ENCODE measurements at regions not wholly inside any gene's neighbourhood (a gene's known extent, or its start where the extent isn't known, plus 50 kb on each side); places are given as distances from the start of the nearest gene placed in this dataset.
"Not testable (repeated sequence)": the region's sequence is repeated elsewhere in the genome, so short reads cannot be mapped to it uniquely, and the experiment has no call there.

DNA sequence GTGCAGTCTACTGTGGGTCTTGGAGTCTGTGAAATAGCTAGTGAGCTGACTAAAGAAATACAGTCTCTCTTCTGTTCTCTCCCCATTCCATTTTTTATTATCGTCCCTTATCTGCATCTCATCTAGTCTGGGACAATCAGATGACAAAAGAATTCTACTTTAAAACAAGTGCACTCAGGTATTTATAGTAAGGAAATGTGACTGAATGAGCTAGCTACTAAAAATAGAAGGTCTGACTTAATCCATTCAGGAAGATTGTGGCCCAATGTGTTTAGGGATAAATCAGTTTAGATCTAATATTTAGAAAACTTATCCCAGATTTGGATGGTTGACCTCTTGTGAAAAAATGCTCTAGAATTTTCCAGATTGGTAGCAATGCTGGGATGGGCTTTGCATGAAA lies 126.8 kb upstream of the NRXN3 start:
- no peaks in the 10 kb centered on the region for H3K27me3 ChIP-seq (ENCODE audit: control insufficient read depth, insufficient read depth, low read length)
- TF ChIP-seq, protein P1, sequence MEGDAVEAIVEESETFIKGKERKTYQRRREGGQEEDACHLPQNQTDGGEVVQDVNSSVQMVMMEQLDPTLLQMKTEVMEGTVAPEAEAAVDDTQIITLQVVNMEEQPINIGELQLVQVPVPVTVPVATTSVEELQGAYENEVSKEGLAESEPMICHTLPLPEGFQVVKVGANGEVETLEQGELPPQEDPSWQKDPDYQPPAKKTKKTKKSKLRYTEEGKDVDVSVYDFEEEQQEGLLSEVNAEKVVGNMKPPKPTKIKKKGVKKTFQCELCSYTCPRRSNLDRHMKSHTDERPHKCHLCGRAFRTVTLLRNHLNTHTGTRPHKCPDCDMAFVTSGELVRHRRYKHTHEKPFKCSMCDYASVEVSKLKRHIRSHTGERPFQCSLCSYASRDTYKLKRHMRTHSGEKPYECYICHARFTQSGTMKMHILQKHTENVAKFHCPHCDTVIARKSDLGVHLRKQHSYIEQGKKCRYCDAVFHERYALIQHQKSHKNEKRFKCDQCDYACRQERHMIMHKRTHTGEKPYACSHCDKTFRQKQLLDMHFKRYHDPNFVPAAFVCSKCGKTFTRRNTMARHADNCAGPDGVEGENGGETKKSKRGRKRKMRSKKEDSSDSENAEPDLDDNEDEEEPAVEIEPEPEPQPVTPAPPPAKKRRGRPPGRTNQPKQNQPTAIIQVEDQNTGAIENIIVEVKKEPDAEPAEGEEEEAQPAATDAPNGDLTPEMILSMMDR (IDR thresholded peaks at IDR 0.05; ENCODE audit: insufficient read depth, low read length, poor library complexity, severe bottlenecking), result no peak
- no peak overlapping the region for H3K4me3 ChIP-seq (ENCODE audit: low read depth, low read length)
- no peaks in the 10 kb centered on the region for H3K36me3 ChIP-seq (ENCODE audit: control insufficient read depth, insufficient read depth, low read length)
- no peak for DNase-seq (ENCODE audit: low read depth)

DNA sequence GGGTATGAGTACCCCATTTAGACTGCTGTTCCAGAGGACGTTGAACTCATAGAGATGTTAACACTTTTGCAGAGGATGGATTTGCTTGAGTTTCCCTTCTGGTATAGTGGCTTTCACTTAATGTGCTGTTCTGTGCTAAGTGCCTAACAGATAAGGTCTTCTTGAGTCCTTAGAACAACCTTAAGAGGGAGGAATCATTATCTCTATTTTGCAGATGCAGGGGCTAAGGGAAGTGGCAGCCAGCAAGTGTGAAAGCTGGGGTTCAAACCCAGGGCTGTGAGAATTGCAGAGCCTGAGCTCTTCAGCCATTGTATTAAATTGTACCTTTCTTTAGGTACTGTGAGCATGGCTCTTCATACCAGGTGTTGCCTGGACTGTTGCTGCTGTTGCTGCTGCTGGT lies 122.1 kb upstream of the NRXN3 start:
- Histone ChIP-seq H3K36me3 (ENCODE audit: control insufficient read depth, insufficient read depth, low read length) (no peaks in the 10 kb centered on the region), H3K27me3 (ENCODE audit: control insufficient read depth, insufficient read depth, low read length) (no peaks in the 10 kb centered on the region), H3K4me3 (ENCODE audit: low read depth, low read length) (no peak overlapping the region)
- TF ChIP-seq, protein P1 (IDR thresholded peaks at IDR 0.05; ENCODE audit: insufficient read depth, low read length, poor library complexity, severe bottlenecking), result no peak
- DNase-seq (ENCODE audit: low read depth), result no peak

GRCh38 chr14:78056890-78057289 lies 113.3 kb upstream of the NRXN3 start:
- not testable (repeated sequence) for DNase-seq (ENCODE audit: low read depth); H3K27me3 ChIP-seq (ENCODE audit: control insufficient read depth, insufficient read depth, low read length); H3K36me3 ChIP-seq (ENCODE audit: control insufficient read depth, insufficient read depth, low read length); H3K4me3 ChIP-seq (ENCODE audit: low read depth, low read length)

GRCh38 chr14:78070344-78070743 lies 99.8 kb upstream of the NRXN3 start:
- H3K36me3 ChIP-seq (ENCODE audit: control insufficient read depth, insufficient read depth, low read length), result no peaks in the 10 kb centered on the region
- H3K4me3 ChIP-seq (ENCODE audit: low read depth, low read length), result no peak overlapping the region
- no peak for DNase-seq (ENCODE audit: low read depth)
- H3K27me3 ChIP-seq (ENCODE audit: control insufficient read depth, insufficient read depth, low read length), result no peaks in the 10 kb centered on the region
- TF ChIP-seq, protein P1 (IDR thresholded peaks at IDR 0.05; ENCODE audit: insufficient read depth, low read length, poor library complexity, severe bottlenecking), result no peak

- DNase-seq (ENCODE audit: low read depth), result no peak
- Histone ChIP-seq H3K4me3 (ENCODE audit: low read depth, low read length) (no peak overlapping the region), H3K36me3 (ENCODE audit: control insufficient read depth, insufficient read depth, low read length) (no peaks in the 10 kb centered on the region), H3K27me3 (ENCODE audit: control insufficient read depth, insufficient read depth, low read length) (no peaks in the 10 kb centered on the region)
- TF ChIP-seq, protein P1 (IDR thresholded peaks at IDR 0.05; ENCODE audit: insufficient read depth, low read length, poor library complexity, severe bottlenecking), result no peak
Observed at GRCh38 chr14:78071016-78071549, 99.1 kb upstream of the NRXN3 start.

- H3K4me3 ChIP-seq (ENCODE audit: low read depth, low read length), result no peak overlapping the region
- no peak for DNase-seq (ENCODE audit: low read depth)
- TF ChIP-seq, protein P1 (IDR thresholded peaks at IDR 0.05; ENCODE audit: insufficient read depth, low read length, poor library complexity, severe bottlenecking), result no peak
Observed at GRCh38 chr14:78073028-78073427, 97.1 kb upstream of the NRXN3 start.

More at GRCh38 chr14:78073028-78073427, 97.1 kb upstream of the NRXN3 start:
- H3K27me3 ChIP-seq (ENCODE audit: control insufficient read depth, insufficient read depth, low read length), result no peaks in the 10 kb centered on the region
- H3K36me3 ChIP-seq (ENCODE audit: control insufficient read depth, insufficient read depth, low read length), result no peaks in the 10 kb centered on the region

All from kidney epithelial cell (primary cell).